ENCODE measurements at regions not wholly inside any gene's neighbourhood (a gene's known extent, or its start where the extent isn't known, plus 50 kb on each side); places are given as distances from the start of the nearest gene placed in this dataset.

DNA sequence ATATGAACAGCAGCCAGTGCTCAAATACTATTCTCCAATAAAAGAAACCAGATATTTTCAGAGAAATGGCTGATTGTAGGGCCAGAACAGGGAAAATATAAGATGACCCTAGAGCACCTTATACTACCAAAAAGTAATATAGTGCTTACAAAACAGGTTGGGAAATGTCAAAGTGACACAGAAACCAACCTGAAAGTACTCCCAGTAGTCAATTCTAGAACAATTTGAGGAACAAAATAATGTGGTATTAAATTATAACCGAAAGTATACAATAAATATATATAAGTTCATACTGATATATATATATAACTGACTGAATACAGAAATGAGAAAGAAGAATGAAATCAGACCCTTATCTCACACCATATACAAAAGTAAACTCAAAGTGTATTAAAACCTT is 657.2 kb upstream of the PHF14 start:
- Histone ChIP-seq H4K20me1 (ENCODE audit: control insufficient read depth, insufficient read depth, insufficient read length) (no peaks in the 10 kb centered on the region), H2BK12ac (ENCODE audit: insufficient read length, low read depth, low read length) (no peak overlapping the region), H2BK20ac (ENCODE audit: low read depth, low read length, poor library complexity, severe bottlenecking) (no peak overlapping the region), H2BK5ac (ENCODE audit: insufficient read length, low read length) (no peak overlapping the region), H2AFZ (ENCODE audit: low read length) (no peak overlapping the region), H2AK5ac (ENCODE audit: insufficient read length, low read length) (no peak overlapping the region), H3K27ac (ENCODE audit: insufficient read length, low read depth, low read length) (no peak overlapping the region), H3K56ac (ENCODE audit: insufficient read length, low read depth, low read length) (no peak overlapping the region), H4K8ac (replicated peaks; ENCODE audit: insufficient read length, low read depth, low read length) (no peak overlapping the region), H3K18ac (ENCODE audit: insufficient read length, low read depth, low read length) (no peak overlapping the region), H3K14ac (ENCODE audit: insufficient read depth, low read length) (no peak overlapping the region), H3K27me3 (ENCODE audit: insufficient read depth, low read length) (no peaks in the 10 kb centered on the region), H3K79me1 (ENCODE audit: insufficient read depth, low read depth, low read length, poor library complexity, severe bottlenecking) (no peaks in the 10 kb centered on the region), H3K9me3 (ENCODE audit: control insufficient read depth, low read depth, low read length) (no peaks in the 10 kb centered on the region), H2BK15ac (ENCODE audit: low read depth, low read length) (no peak overlapping the region), H3K9ac (ENCODE audit: extremely low read depth, insufficient read length, low read length) (no peak overlapping the region), H3K4me2 (ENCODE audit: insufficient read depth, insufficient read length, low read length) (no peak overlapping the region), H2BK120ac (ENCODE audit: low read depth, low read length, poor library complexity, severe bottlenecking) (no peak overlapping the region), H3K23ac (ENCODE audit: insufficient read length, low read depth, low read length) (no peak overlapping the region), H3K4me1 (ENCODE audit: insufficient read depth, low read length) (no peaks in the 10 kb centered on the region), H4K91ac (ENCODE audit: insufficient read length, low read depth, low read length) (no peak overlapping the region), H3T11ph (ENCODE audit: low read length) (no peak overlapping the region), H3K4ac (ENCODE audit: low read depth, low read length) (no peak overlapping the region), H3K23me2 (ENCODE audit: insufficient read length, low read depth, low read length, poor library complexity, severe bottlenecking) (no peaks in the 10 kb centered on the region), H3K79me2 (ENCODE audit: insufficient read depth, low read length) (no peaks in the 10 kb centered on the region), H4K5ac (ENCODE audit: insufficient read length, low read depth, low read length) (no peak overlapping the region)
- no peak overlapping the region; a peak in 1 of 7 replicates for H3K27ac Mint-ChIP-seq
- no peak for DNase-seq
- H3K36me3 Mint-ChIP-seq (ENCODE audit: insufficient read depth in 1 of 3, low read depth in 3 of 3): no peaks in the 10 kb centered on the region
- H3K4me3 Mint-ChIP-seq: no peak overlapping the region
- TF ChIP-seq, protein P1, sequence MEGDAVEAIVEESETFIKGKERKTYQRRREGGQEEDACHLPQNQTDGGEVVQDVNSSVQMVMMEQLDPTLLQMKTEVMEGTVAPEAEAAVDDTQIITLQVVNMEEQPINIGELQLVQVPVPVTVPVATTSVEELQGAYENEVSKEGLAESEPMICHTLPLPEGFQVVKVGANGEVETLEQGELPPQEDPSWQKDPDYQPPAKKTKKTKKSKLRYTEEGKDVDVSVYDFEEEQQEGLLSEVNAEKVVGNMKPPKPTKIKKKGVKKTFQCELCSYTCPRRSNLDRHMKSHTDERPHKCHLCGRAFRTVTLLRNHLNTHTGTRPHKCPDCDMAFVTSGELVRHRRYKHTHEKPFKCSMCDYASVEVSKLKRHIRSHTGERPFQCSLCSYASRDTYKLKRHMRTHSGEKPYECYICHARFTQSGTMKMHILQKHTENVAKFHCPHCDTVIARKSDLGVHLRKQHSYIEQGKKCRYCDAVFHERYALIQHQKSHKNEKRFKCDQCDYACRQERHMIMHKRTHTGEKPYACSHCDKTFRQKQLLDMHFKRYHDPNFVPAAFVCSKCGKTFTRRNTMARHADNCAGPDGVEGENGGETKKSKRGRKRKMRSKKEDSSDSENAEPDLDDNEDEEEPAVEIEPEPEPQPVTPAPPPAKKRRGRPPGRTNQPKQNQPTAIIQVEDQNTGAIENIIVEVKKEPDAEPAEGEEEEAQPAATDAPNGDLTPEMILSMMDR (conservative IDR thresholded peaks at IDR 0.05): no peak
- no peaks in the 10 kb centered on the region for H3K4me1 Mint-ChIP-seq
- no peaks in the 10 kb centered on the region for H3K27me3 Mint-ChIP-seq (ENCODE audit: low read depth)
- WGBS (ENCODE audit: extremely low coverage, insufficient read length, low lambda C conversion rate): no CpG with 5 or more reads among the region's 1 CpG
- peaks cover 3% of the 10 kb centered on the region in 2 experiments for H3K9me3 Mint-ChIP-seq

All from H9 (cell line).